ENCODE measurements at regions not wholly inside any gene's neighbourhood (a gene's known extent, or its start where the extent isn't known, plus 50 kb on each side); places are given as distances from the start of the nearest gene placed in this dataset.

GRCh38 chr13:102944821-102945220, 99.0 kb downstream of the ERCC5 start:
- H3K4me3 ChIP-seq (ENCODE audit: low read depth, low read length) = no peak overlapping the region
- DNase-seq (ENCODE audit: low read depth) = no peak
- TF ChIP-seq CTCF (IDR thresholded peaks at IDR 0.05; ENCODE audit: insufficient read depth, low read depth, low read length, missing control alignments) = no peak

- no peak for TF ChIP-seq CTCF (IDR thresholded peaks at IDR 0.05; ENCODE audit: insufficient read depth, low read depth, low read length, missing control alignments)
- DNase-seq (ENCODE audit: low read depth) = no peak
These were observed 94.9 kb downstream of the ERCC5 start for GRCh38 chr13:102940770-102941169.

GRCh38 chr13:102940143-102940542, 94.3 kb downstream of the ERCC5 start:
- H3K4me3 ChIP-seq (ENCODE audit: low read depth, low read length) = no peak overlapping the region
- TF ChIP-seq CTCF (IDR thresholded peaks at IDR 0.05; ENCODE audit: insufficient read depth, low read depth, low read length, missing control alignments) = no peak
- no peak for DNase-seq (ENCODE audit: low read depth)

More at GRCh38 chr13:102940770-102941169, 94.9 kb downstream of the ERCC5 start:
- H3K4me3 ChIP-seq (ENCODE audit: low read depth, low read length) = no peak overlapping the region

GRCh38 chr13:102935896-102936321, 90.1 kb downstream of the ERCC5 start:
- no peak for DNase-seq (ENCODE audit: low read depth)
- no peak for TF ChIP-seq CTCF (IDR thresholded peaks at IDR 0.05; ENCODE audit: insufficient read depth, low read depth, low read length, missing control alignments)
- no peak overlapping the region for H3K4me3 ChIP-seq (ENCODE audit: low read depth, low read length)

- no peak for DNase-seq (ENCODE audit: low read depth)
- H3K4me3 ChIP-seq (ENCODE audit: low read depth, low read length) = no peak overlapping the region
- no peak for TF ChIP-seq CTCF (IDR thresholded peaks at IDR 0.05; ENCODE audit: insufficient read depth, low read depth, low read length, missing control alignments)
These were observed 87.7 kb downstream of the ERCC5 start for GRCh38 chr13:102933523-102933922.

GRCh38 chr13:102933122-102933521, 87.3 kb downstream of the ERCC5 start:
- TF ChIP-seq CTCF (IDR thresholded peaks at IDR 0.05; ENCODE audit: insufficient read depth, low read depth, low read length, missing control alignments) = no peak
- H3K4me3 ChIP-seq (ENCODE audit: low read depth, low read length) = no peak overlapping the region
- DNase-seq (ENCODE audit: low read depth) = no peak

- no peak overlapping the region for H3K4me3 ChIP-seq (ENCODE audit: low read depth, low read length)
- no peak for TF ChIP-seq CTCF (IDR thresholded peaks at IDR 0.05; ENCODE audit: insufficient read depth, low read depth, low read length, missing control alignments)
- DNase-seq (ENCODE audit: low read depth) = no peak
These were observed 86.5 kb downstream of the ERCC5 start for GRCh38 chr13:102932331-102932730.
